ENCODE measurements at regions not wholly inside any gene's neighbourhood (a gene's known extent, or its start where the extent isn't known, plus 50 kb on each side); places are given as distances from the start of the nearest gene placed in this dataset.
"Not testable (repeated sequence)": the region's sequence is repeated elsewhere in the genome, so short reads cannot be mapped to it uniquely, and the experiment has no call there.

GRCh38 chr20:54941666-54942065 lies 466.3 kb downstream of the DOK5 start:
- Histone ChIP-seq H3K27me3 (ENCODE audit: control insufficient read depth in 1 of 2, insufficient read depth in 2 of 2, low read length in 2 of 2) (no peaks in the 10 kb centered on the region), H3K36me3 (ENCODE audit: control insufficient read depth in 2 of 2, insufficient read depth in 2 of 2, low read length in 1 of 2) (no peaks in the 10 kb centered on the region), H3K9me3 (ENCODE audit: control insufficient read depth in 2 of 2, insufficient read depth in 1 of 2, low read depth in 1 of 2, low read length in 1 of 2) (no peaks in the 10 kb centered on the region), H3K27ac (ENCODE audit: low read depth in 2 of 2, low read length in 1 of 2) (no peak overlapping the region), H3K4me1 (ENCODE audit: control insufficient read depth in 2 of 2, insufficient read depth in 2 of 2, low read length in 1 of 2) (no peaks in the 10 kb centered on the region), H3K4me3 (ENCODE audit: low read depth in 1 of 2, low read length in 2 of 2) (no peak overlapping the region)
- 77 to 86% methylated on average over 4 of the region's 4 CpGs for WGBS, 2 donors

GRCh38 chr20:54940522-54940921 lies 465.1 kb downstream of the DOK5 start:
- WGBS, 2 donors, result 78 to 80% methylated on average over 4 of the region's 4 CpGs

DNA sequence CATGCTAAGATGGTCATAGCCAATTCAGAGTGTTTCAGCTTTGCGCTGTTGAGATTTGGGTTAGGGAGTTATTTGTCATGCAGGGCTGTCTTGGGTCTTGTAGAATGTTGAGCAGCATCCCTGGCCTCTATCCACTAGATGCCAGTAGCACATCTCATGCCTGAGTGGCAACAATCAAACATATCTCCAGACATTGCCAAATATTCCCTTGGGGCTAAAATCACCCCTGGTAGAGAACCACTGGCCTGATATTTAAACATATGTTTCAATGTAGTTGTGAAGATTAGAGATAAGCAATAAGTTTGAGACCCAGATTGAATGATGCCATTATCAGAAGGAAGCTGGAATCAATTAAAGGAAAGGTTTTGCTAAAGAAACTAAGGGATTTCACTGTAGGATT lies 463.3 kb downstream of the DOK5 start:
- 94 to 96% methylated on average over 1 of the region's 1 CpG for WGBS, 2 donors
- Histone ChIP-seq H3K27ac (ENCODE audit: low read depth in 2 of 2, low read length in 1 of 2) (no peak overlapping the region), H3K27me3 (ENCODE audit: control insufficient read depth in 1 of 2, insufficient read depth in 2 of 2, low read length in 2 of 2) (no peaks in the 10 kb centered on the region), H3K4me1 (ENCODE audit: control insufficient read depth in 2 of 2, insufficient read depth in 2 of 2, low read length in 1 of 2) (no peaks in the 10 kb centered on the region), H3K4me3 (ENCODE audit: low read depth in 1 of 2, low read length in 2 of 2) (no peak overlapping the region), H3K9me3 (ENCODE audit: control insufficient read depth in 2 of 2, insufficient read depth in 1 of 2, low read depth in 1 of 2, low read length in 1 of 2) (no peaks in the 10 kb centered on the region), H3K36me3 (ENCODE audit: control insufficient read depth in 2 of 2, insufficient read depth in 2 of 2, low read length in 1 of 2) (no peaks in the 10 kb centered on the region)

More at GRCh38 chr20:54940522-54940921, 465.1 kb downstream of the DOK5 start:
- no peaks in the 10 kb centered on the region for H3K27me3 ChIP-seq (ENCODE audit: control insufficient read depth in 1 of 2, insufficient read depth in 2 of 2, low read length in 2 of 2)
- no peaks in the 10 kb centered on the region for H3K36me3 ChIP-seq (ENCODE audit: control insufficient read depth in 2 of 2, insufficient read depth in 2 of 2, low read length in 1 of 2)
- H3K4me3 ChIP-seq (ENCODE audit: low read depth in 1 of 2, low read length in 2 of 2), result no peak overlapping the region
- H3K4me1 ChIP-seq (ENCODE audit: control insufficient read depth in 2 of 2, insufficient read depth in 2 of 2, low read length in 1 of 2), result no peaks in the 10 kb centered on the region
- H3K27ac ChIP-seq (ENCODE audit: low read depth in 2 of 2, low read length in 1 of 2), result no peak overlapping the region
- H3K9me3 ChIP-seq (ENCODE audit: control insufficient read depth in 2 of 2, insufficient read depth in 1 of 2, low read depth in 1 of 2, low read length in 1 of 2), result no peaks in the 10 kb centered on the region

DNA sequence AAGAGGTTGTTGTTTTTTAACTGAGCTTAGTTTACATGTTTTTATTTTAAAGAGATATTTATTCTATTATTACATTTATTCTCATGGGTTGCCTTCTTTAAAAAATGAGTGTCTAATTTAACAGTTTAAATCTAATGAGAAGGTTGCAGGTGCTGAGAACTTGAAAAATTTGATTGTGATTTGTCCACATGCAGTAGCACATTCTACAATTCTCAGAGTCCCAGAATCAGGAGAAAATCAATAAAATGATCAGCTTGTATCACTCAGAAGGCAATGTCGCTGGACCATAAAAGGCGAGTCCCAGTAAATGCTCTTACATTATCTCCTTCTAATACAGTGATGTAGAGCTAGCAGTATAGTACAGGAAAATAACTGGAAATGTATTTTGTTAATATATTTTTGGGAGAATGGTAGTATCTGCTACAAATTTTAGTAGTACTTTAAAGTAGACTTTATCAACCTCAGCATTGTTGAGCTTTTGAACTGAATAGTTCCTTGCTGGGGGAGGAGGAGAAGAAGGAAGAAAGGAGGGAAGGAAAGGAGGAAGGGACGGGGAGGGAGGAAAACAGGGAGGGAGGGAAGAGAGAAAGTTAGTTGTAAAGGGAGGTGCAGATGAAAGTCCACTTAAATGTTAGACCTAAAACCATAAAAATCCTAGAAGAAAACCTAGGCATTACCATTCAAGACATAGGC lies 458.0 kb downstream of the DOK5 start:
- H3K36me3 ChIP-seq (ENCODE audit: control insufficient read depth in 2 of 2, insufficient read depth in 2 of 2, low read length in 1 of 2), result no peaks in the 10 kb centered on the region
- 87 to 90% methylated on average over 3 of the region's 3 CpGs for WGBS, 2 donors
- no peak overlapping the region for H3K27ac ChIP-seq (ENCODE audit: low read depth in 2 of 2, low read length in 1 of 2)
- no peaks in the 10 kb centered on the region for H3K27me3 ChIP-seq (ENCODE audit: control insufficient read depth in 1 of 2, insufficient read depth in 2 of 2, low read length in 2 of 2)
- H3K9me3 ChIP-seq (ENCODE audit: control insufficient read depth in 2 of 2, insufficient read depth in 1 of 2, low read depth in 1 of 2, low read length in 1 of 2), result no peaks in the 10 kb centered on the region
- H3K4me3 ChIP-seq (ENCODE audit: low read depth in 1 of 2, low read length in 2 of 2), result no peak overlapping the region
- H3K4me1 ChIP-seq (ENCODE audit: control insufficient read depth in 2 of 2, insufficient read depth in 2 of 2, low read length in 1 of 2), result no peaks in the 10 kb centered on the region

DNA sequence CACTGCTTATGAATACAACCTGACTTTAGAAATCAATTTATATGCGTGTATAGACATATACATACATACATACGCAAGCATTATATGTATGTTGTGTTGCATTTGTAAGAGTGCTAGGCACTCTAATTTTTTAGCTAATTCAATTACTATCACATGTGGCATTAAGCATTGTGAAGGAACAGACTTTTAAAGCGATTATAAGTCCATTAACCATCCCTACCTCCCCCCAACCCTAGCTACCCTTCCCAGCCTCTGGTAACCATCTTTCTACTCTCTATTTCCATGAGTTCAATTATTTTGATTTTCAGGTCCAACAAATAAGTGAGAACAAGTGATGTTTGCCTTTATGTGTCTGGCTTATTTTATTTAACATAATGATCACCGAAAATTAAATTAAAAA lies 453.8 kb downstream of the DOK5 start:
- Histone ChIP-seq H3K4me3 (ENCODE audit: low read depth in 1 of 2, low read length in 2 of 2) (no peak overlapping the region), H3K27ac (ENCODE audit: low read depth in 2 of 2, low read length in 1 of 2) (no peak overlapping the region), H3K27me3 (ENCODE audit: control insufficient read depth in 1 of 2, insufficient read depth in 2 of 2, low read length in 2 of 2) (no peaks in the 10 kb centered on the region), H3K9me3 (ENCODE audit: control insufficient read depth in 2 of 2, insufficient read depth in 1 of 2, low read depth in 1 of 2, low read length in 1 of 2) (no peaks in the 10 kb centered on the region), H3K4me1 (ENCODE audit: control insufficient read depth in 2 of 2, insufficient read depth in 2 of 2, low read length in 1 of 2) (no peaks in the 10 kb centered on the region), H3K36me3 (ENCODE audit: control insufficient read depth in 2 of 2, insufficient read depth in 2 of 2, low read length in 1 of 2) (no peaks in the 10 kb centered on the region)
- WGBS, 2 donors, result 73 to 80% methylated on average over 4 of the region's 4 CpGs

DNA sequence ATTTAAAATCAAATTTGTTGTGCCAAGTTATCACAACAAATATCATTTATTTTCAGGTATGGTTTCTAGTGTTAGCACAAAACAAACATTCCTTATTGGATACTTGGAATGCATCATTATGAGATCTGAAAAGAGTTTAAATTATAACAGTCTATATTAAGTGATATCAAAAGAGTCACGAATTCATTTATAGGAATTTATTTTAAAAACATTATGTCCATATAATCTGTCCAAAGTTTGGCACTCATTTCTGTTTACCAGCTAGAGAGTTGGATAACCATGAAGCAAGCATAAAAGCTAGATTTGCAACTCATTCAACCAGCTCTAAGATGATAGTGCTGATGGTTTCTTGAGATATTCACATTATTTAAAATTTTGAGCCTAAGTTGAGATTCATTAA lies 453.2 kb downstream of the DOK5 start:
- WGBS, 2 donors, result 45 to 54% methylated on average over 1 of the region's 1 CpG

DNA sequence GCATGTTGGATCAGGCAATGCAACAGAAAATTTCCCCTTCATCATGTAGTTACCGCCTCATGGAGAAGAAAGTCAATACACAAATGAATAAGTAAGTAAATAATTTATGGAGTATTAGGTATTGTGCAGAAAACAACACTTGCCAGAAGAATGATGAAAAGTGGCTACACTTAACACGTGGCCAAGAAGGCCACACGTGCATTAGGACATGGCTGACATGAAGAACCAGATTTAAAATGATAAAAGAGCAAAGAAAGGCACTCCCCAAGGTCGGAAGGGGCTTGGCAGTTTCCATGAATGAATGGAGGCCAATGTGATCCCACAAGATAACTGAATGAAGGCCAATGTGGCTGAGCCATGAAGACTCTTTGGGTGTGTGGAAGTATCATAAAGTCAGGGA lies 447.2 kb downstream of the DOK5 start:
- Histone ChIP-seq H3K27me3 (ENCODE audit: control insufficient read depth in 1 of 2, insufficient read depth in 2 of 2, low read length in 2 of 2) (no peaks in the 10 kb centered on the region), H3K9me3 (ENCODE audit: control insufficient read depth in 2 of 2, insufficient read depth in 1 of 2, low read depth in 1 of 2, low read length in 1 of 2) (no peaks in the 10 kb centered on the region), H3K36me3 (ENCODE audit: control insufficient read depth in 2 of 2, insufficient read depth in 2 of 2, low read length in 1 of 2) (no peaks in the 10 kb centered on the region), H3K4me1 (ENCODE audit: control insufficient read depth in 2 of 2, insufficient read depth in 2 of 2, low read length in 1 of 2) (no peaks in the 10 kb centered on the region), H3K27ac (ENCODE audit: low read depth in 2 of 2, low read length in 1 of 2) (no peak overlapping the region), H3K4me3 (ENCODE audit: low read depth in 1 of 2, low read length in 2 of 2) (no peak overlapping the region)
- 42 to 46% methylated on average over 4 of the region's 4 CpGs for WGBS, 2 donors

More for the DNA sequence above, 453.2 kb downstream of the DOK5 start:
- Histone ChIP-seq H3K4me1 (ENCODE audit: control insufficient read depth in 2 of 2, insufficient read depth in 2 of 2, low read length in 1 of 2) (no peaks in the 10 kb centered on the region), H3K27me3 (ENCODE audit: control insufficient read depth in 1 of 2, insufficient read depth in 2 of 2, low read length in 2 of 2) (no peaks in the 10 kb centered on the region), H3K4me3 (ENCODE audit: low read depth in 1 of 2, low read length in 2 of 2) (no peak overlapping the region), H3K9me3 (ENCODE audit: control insufficient read depth in 2 of 2, insufficient read depth in 1 of 2, low read depth in 1 of 2, low read length in 1 of 2) (no peaks in the 10 kb centered on the region), H3K27ac (ENCODE audit: low read depth in 2 of 2, low read length in 1 of 2) (no peak overlapping the region), H3K36me3 (ENCODE audit: control insufficient read depth in 2 of 2, insufficient read depth in 2 of 2, low read length in 1 of 2) (no peaks in the 10 kb centered on the region)

DNA sequence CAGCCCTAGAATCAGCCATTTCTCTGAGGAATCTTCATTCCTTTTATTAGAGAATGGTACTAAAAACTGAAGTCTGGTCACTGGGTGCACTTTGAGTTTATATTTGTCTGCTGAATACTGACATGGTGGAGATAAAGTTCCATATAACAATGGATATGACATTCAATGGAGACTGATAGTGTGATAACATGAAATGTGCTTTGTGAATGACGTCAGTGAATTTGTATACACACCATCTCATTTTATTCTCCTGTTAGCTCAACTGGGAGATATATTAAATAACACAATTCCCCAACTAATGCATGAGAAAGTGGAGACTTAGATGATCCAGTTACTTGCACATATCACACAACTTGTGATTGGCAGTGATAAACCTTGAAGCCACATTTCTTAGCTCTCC lies 446.7 kb downstream of the DOK5 start:
- Histone ChIP-seq H3K4me3 (ENCODE audit: low read depth in 1 of 2, low read length in 2 of 2) (no peak overlapping the region), H3K4me1 (ENCODE audit: control insufficient read depth in 2 of 2, insufficient read depth in 2 of 2, low read length in 1 of 2) (no peaks in the 10 kb centered on the region), H3K27me3 (ENCODE audit: control insufficient read depth in 1 of 2, insufficient read depth in 2 of 2, low read length in 2 of 2) (no peaks in the 10 kb centered on the region), H3K27ac (ENCODE audit: low read depth in 2 of 2, low read length in 1 of 2) (no peak overlapping the region), H3K9me3 (ENCODE audit: control insufficient read depth in 2 of 2, insufficient read depth in 1 of 2, low read depth in 1 of 2, low read length in 1 of 2) (no peaks in the 10 kb centered on the region), H3K36me3 (ENCODE audit: control insufficient read depth in 2 of 2, insufficient read depth in 2 of 2, low read length in 1 of 2) (no peaks in the 10 kb centered on the region)
- 40 to 54% methylated on average over 1 of the region's 1 CpG for WGBS, 2 donors

DNA sequence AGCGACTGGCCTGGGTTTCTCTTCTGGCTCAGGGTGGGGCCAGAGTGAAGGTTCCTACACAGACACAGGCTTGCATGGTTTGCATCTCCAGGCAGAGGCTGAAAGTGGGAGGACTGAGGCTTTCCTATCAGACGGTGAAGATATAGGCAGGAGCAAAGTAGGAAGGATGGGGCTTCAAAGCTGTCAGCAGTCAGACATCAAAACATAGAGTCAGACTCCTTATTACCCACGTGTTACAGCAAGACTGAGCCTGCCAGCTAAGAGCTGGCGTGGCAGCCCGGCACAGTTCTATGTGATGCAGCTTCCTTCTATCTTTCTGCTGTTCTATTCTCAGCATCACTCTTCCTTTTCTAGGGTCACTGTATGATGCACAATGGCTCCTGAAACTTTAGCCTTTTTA lies 445.1 kb downstream of the DOK5 start:
- Histone ChIP-seq H3K27me3 (ENCODE audit: control insufficient read depth in 1 of 2, insufficient read depth in 2 of 2, low read length in 2 of 2) (no peaks in the 10 kb centered on the region), H3K4me3 (ENCODE audit: low read depth in 1 of 2, low read length in 2 of 2) (no peak overlapping the region), H3K9me3 (ENCODE audit: control insufficient read depth in 2 of 2, insufficient read depth in 1 of 2, low read depth in 1 of 2, low read length in 1 of 2) (no peaks in the 10 kb centered on the region), H3K36me3 (ENCODE audit: control insufficient read depth in 2 of 2, insufficient read depth in 2 of 2, low read length in 1 of 2) (no peaks in the 10 kb centered on the region), H3K27ac (ENCODE audit: low read depth in 2 of 2, low read length in 1 of 2) (no peak overlapping the region), H3K4me1 (ENCODE audit: control insufficient read depth in 2 of 2, insufficient read depth in 2 of 2, low read length in 1 of 2) (no peaks in the 10 kb centered on the region)
- WGBS, 2 donors, result 40 to 49% methylated on average over 5 of the region's 5 CpGs

DNA sequence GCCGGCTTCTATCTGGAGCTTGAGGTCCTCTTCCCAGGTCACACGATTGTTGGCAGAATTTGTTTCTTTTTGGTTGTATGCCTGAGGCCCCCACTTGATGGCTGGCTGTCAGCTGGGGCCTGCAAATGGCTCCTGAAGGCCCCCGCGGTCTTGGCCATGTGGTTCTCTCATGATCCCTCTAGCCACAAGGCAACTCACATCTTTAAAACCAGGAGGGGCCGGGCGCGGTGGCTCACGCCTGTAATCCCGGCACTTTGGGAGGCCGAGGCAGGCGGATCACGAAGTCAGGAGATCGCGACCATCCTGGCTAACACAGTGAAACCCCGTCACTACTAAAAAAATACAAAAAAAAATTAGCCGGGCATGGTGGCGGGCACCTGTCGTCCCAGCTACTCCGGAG lies 443.6 kb downstream of the DOK5 start:
- H3K9me3 ChIP-seq (ENCODE audit: control insufficient read depth in 2 of 2, insufficient read depth in 1 of 2, low read depth in 1 of 2, low read length in 1 of 2); H3K4me3 ChIP-seq (ENCODE audit: low read depth in 1 of 2, low read length in 2 of 2); H3K27me3 ChIP-seq (ENCODE audit: control insufficient read depth in 1 of 2, insufficient read depth in 2 of 2, low read length in 2 of 2); H3K4me1 ChIP-seq (ENCODE audit: control insufficient read depth in 2 of 2, insufficient read depth in 2 of 2, low read length in 1 of 2); H3K36me3 ChIP-seq (ENCODE audit: control insufficient read depth in 2 of 2, insufficient read depth in 2 of 2, low read length in 1 of 2); H3K27ac ChIP-seq (ENCODE audit: low read depth in 2 of 2, low read length in 1 of 2): not testable (repeated sequence)
- 94% methylated on average over 19 of the region's 19 CpGs for WGBS, 2 donors
